HK-2 (cell line): ENCODE measurements at regions not wholly inside any gene's neighbourhood (a gene's known extent, or its start where the extent isn't known, plus 50 kb on each side); places are given as distances from the start of the nearest gene placed in this dataset.
"Not testable (repeated sequence)": the region's sequence is repeated elsewhere in the genome, so short reads cannot be mapped to it uniquely, and the experiment has no call there.

Experiments used
- DNase-seq: peaks from one replicate; pipeline ENCODE4 v3.0.0-alpha.2; 2018; ENCODE audit not compliant: unreplicated experiment

DNA sequence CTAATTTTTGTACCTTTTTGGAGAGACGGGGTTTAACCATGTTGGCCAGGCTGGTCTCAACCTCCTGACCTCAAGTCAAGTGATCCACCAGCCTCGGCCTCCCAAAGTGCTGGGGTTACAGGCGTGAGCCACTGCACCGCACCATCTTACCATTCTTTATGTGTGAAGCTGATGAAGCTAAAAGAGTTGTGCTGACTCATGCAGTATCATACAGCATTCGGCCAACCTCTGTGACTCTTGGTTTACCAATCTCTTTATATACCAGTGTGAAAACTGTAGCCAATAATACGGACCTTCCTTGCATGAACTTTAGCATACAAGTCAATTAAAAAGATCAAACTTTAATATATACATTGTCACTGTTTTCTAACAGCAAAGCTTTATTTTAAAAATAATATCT is 878.2 kb upstream of the MBL2 start:
- DNase-seq, result no peak

GRCh38 chr10:53647221-53647620 is 874.6 kb upstream of the MBL2 start:
- DNase-seq, result not testable (repeated sequence)

DNA sequence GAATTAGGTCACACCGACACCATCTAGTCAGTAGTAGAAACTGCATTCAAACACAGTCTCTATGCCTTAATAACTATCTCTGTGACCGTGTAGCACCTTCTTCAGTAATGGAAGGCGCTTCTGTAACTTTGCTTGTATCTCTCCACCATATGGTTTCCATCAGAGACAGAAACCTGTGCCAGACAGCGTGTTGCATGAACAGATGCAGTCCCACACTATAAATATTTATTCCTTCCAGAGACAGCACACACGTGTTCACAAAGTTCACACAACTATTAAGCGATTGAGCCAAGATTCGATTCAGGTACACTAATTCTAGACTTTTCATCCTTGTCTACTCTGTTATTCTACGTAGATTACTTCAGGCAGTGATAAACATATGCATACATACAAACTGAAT is 873.9 kb upstream of the MBL2 start:
- DNase-seq, result no peak

GRCh38 chr10:53645951-53646350 is 873.4 kb upstream of the MBL2 start:
- no peak for DNase-seq

- DNase-seq, result no peak
These were observed 865.4 kb upstream of the MBL2 start for GRCh38 chr10:53638006-53638405.

GRCh38 chr10:53624722-53625121 is 852.1 kb upstream of the MBL2 start:
- no peak for DNase-seq

DNA sequence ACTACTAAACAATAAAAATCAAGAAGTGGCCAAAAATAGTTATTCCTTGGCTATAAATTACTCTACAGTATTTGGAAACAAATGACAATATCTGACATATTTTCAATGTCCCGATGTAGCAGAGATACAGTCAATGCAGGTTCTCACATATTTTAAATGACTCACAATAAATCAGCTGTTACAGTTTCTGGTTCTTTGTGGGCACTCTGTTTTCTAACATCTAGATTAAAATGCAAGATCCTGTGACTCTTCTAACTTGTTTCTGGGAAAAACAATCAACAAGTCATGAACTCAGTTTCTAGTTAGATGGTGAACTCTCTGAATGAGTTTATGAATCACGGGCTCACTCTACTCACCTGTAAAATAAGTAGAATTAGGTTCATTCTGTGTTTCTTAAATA is 849.6 kb upstream of the MBL2 start:
- DNase-seq, result no peak

- DNase-seq, result no peak
These were observed 847.1 kb upstream of the MBL2 start for GRCh38 chr10:53619671-53620070.

DNA sequence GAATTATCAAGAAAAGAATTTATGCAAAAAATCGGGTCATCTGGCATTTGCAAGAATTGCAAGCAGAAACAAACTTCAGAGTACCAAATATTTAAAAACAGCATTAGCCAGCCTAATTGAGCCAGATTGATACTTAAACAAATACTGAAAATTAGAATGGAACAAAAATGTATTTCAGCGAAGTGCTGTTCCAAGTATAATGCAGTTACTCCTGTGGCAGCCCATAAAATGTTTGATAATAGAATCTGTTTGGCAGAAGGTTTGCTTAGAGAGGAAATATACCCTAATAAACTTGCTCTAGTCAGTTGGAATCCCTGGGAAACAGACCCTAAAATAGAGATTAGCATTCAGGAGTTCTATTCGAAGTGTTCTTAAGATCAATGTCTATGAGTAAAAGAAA is 835.1 kb upstream of the MBL2 start:
- no peak for DNase-seq

GRCh38 chr10:53606981-53607380 is 834.4 kb upstream of the MBL2 start:
- DNase-seq, result no peak

DNA sequence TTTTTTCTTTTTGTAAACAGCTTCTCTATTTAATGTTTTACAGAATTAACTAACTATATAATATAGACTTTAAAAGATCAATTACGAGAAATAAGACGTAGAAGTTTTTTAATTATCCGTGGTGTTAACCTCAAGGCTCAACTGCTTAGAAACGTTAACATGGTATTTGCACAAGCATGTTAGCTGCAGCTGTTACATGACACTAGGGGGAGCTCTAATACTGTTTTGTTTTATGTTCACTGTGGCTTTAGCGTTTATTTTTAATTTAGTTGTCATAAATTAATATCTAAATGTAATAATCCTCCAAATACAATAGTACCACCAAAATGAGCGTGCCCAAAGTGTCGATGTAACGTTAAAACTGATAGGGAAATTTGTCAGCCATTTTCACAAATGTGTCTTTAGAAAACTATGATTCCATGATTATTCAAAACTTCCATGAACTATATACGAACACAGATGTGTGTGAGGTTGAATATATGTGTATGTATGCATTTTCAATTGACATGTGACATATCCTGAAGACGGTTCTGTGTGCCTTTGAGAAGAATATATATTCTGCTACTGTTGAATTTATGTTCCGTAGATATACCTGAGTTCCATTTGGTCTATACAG is 828.8 kb upstream of the MBL2 start:
- no peak for DNase-seq

DNA sequence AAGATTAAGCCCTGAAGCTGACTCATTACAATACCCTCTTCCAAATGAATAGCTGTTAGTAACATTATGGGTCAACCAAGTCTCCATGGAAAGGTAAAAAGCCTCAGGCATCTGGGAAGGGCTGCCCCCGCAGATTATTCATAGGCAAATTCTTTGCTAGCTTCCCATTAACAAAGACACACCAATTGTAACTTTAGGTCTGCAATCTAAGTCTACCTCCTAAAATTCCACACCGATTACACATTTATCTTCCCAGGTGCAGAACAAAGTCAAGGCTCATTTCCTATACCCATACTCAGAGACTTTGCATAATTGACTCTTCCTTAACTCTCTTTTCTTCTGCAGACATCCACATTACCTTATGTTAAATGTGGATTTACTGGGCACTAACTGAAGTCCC is 826.3 kb upstream of the MBL2 start:
- DNase-seq, result no peak

DNA sequence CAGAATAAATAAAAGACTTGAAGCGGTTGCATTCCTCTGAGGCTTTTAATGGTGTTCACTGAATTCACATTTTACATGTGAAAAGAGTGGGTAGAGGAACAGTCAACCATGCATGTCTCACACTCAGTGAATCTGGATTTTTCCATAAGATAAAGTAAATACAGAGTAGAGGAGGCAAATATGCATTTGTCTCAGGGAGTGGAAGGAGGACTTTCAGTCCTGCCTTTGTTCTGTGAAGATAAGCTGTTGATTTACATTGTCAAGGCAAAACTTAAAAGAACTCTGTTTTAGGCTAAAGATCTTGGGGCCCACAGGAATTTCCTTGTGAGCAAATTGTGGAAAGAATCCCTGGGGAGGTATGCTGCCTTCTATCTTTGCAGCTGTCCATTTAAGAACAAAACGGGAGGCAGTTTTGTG is 825.3 kb upstream of the MBL2 start:
- no peak for DNase-seq

- DNase-seq, result no peak
These were observed 807.9 kb upstream of the MBL2 start for GRCh38 chr10:53580465-53580864.

- no peak for DNase-seq
These were observed 807.2 kb upstream of the MBL2 start for GRCh38 chr10:53579773-53580172.

DNA sequence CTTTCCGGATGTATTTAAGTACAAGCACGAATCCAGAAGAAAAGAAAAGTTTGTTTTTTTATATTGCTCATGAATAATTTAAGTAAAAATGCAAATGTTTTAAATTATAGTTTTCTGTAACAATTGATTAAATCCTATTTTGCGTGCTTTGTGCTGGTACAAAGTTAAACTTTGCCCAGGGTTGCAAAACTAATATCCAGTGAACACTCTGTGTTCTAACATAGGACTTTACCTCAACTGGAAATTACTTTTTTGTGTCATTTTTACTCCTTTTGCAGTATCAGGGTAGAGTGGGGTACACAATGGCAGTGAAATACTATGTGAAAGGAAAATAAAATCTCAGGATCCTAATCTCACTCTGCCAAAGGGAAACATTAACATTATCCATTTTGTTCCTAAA is 801.4 kb upstream of the MBL2 start:
- DNase-seq, result no peak

DNA sequence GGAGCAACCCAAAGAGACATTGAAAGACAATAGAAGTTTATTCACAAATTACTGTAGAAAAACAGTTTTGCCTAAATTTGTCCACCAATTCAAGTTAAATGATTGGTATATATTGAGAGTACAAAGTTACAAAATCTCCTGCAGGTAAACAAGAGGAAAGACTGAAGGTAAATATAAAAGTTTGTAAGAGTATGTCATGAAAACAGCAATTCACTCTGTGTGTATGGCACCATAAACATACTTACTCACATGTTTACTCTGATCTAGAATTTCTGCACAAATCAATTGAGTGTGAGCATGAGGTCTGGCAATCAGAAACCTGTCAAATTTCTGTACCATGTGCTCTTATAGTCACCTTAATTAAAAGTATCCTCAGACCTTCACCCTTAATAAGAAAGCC is 800.9 kb upstream of the MBL2 start:
- no peak for DNase-seq

DNA sequence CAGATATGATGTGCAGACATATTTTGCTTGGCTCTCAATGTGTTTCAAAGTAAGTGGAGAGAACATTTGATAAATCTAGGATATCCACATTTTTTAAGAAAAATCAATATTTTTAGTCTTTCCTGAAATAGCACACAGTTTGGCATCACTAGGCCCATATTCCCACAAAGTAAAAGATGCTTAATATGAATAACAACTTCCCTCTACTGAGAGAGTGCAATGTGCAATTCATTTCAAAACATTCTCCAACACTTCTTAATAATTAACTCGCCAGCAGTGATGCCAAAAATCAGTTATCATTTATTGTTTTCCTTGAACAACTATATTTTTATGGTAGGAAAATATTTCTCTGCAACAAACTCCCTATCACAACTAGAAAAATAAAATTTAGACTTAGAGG is 800.2 kb upstream of the MBL2 start:
- no peak for DNase-seq

GRCh38 chr10:53570221-53570620 is 797.6 kb upstream of the MBL2 start:
- no peak for DNase-seq

DNA sequence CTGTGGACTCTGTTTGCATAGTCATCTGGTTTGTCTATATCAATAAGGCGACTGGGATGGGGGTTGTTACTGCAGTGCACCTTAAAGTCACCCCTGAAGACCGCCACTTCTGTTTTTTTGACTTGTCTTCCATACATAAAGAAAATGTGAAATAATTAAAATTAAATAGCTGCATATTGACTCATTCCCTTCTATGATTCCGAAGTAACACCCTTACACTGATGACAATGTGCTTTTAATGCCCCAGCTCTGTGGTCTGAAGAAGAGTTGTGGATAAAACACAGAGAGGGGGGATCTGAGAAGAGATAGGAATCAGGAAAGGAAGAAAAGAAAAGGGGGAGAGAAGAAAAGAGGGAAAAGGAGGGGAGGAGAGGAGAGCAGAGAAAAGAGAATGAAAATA is 796.9 kb upstream of the MBL2 start:
- no peak for DNase-seq

- DNase-seq, result no peak
These were observed 776.1 kb upstream of the MBL2 start for GRCh38 chr10:53548664-53549063.

GRCh38 chr10:53547364-53547763 is 774.8 kb upstream of the MBL2 start:
- DNase-seq, result no peak

DNA sequence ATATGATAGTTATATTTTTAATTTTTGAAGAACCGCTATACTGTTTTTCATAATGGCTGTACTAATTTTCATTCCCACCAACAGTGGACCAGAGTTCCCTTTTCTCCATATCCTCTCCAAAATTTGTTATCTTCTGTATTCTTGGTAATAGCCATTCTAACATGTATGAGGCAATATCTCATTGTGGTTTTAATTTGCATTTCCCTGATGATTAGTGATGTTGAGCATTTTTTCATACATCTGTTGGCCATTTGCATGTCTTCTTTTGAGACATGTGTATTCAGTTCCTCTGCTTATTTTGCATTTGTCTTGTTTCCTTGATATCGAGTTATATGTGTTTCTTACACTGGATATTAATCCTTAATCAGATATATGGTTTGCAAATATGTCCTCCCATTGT is 770.8 kb upstream of the MBL2 start:
- no peak for DNase-seq

DNA sequence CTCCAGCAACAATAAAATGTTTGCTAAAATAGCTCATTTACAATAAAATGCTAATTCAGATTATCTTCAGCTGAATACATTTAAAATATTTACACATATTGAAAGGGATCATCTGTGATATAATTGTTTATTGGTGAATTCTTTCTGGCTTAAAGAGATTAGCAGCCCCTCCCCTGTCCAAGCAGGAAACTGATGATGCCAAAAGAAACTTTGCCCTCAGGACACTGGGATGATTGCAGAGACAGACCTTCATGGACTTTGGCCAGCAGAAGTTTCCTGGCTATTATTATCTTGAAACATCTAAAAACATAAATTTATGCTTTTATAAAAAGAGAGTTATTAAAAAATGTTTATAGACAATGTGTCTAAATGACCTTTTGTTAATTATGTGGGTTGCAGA is 764.9 kb upstream of the MBL2 start:
- no peak for DNase-seq

DNA sequence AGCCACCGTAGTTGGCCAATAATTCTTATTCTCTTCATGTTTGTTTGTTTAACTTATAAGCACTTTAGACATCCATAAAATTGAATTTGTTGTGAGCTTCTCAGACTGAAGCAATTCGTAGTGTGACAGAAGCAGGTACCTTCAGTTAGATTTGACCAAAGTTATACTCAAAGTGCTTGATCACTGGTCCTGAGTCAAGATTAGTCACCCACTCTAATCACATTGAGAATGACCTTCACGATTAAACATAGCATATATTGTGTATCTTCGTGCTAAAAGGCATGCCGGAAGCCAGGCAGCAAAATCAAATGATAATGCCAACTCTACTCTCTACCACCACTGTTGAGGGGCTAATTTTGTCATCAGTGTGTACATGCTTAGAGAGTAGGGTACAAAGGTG is 763.7 kb upstream of the MBL2 start:
- no peak for DNase-seq
